Inflammatory macrophage treated with lipopolysaccharide for 1 hour (primary cell): ENCODE measurements at regions not wholly inside any gene's neighbourhood (a gene's known extent, or its start where the extent isn't known, plus 50 kb on each side); places are given as distances from the start of the nearest gene placed in this dataset.

Experiments used
- DNase-seq, 2 donors: peaks; one replicate each; pipeline ENCODE4 v3.0.0-alpha.2; 2020 to 2022

DNA sequence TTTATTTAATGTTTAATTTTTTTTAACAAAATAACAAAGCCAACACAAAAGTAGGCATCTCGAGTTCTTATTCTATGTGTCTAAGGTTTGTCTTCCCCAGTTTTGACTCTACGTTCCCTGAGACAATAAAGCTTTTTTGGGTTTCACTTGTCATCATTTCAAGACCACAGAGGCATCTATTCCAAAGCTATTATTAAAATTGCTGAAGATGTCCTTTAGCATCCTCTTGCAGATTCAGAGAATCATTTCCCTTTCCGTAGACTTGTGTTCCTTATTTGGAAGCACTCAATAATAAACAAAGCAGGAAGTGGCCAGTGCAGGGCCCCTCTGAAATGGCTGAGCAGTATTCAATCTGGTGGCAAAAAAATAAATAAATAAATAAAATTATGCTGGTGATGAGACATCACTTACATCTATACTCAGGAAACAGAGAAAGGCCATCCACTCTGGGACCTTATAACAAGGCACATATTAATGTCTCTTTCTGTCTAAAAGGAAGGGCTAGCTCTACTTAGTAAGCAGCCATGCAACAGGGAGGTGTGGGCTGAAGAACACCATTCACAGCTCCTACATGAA is 362.3 kb downstream of the WDR72 start:
- no peak for DNase-seq

DNA sequence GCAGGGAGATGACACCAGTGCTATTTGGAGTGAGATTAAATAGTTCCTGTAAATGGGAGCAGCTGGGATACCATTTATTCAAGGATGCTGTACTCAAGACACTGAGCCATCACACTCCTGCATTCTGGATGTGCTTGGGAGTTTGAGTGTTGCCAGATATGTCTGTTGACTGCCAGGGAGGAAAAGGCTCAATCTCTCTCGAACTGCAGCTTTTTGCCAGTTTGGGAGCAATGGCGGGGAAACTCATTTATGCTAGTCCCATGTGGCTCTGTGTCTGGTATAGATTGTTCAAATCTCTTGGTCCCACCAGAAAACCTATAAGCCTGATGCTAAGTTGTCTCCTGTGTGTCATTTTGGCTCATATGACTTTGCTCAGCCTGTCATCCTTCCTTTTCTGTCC is 363.6 kb downstream of the WDR72 start:
- no peak for DNase-seq

DNA sequence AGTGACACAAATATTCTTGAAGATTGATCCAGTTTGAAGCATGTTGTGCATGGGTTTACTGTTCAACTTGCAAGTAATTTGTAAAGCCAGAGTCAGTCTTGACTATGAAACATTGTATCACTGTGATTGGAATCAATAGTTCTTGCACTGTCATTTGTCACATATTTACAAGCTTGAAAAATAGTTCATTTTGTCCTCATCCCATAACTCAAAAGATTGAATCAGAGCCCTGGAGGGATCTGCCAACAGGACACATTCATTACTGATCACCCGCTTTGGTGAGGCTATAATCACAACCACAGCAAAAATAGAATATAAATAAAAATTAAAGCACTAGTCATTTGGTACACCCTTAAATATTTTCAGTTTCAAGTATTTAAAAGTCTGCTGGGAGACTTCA is 368.9 kb downstream of the WDR72 start:
- no peak for DNase-seq

DNA sequence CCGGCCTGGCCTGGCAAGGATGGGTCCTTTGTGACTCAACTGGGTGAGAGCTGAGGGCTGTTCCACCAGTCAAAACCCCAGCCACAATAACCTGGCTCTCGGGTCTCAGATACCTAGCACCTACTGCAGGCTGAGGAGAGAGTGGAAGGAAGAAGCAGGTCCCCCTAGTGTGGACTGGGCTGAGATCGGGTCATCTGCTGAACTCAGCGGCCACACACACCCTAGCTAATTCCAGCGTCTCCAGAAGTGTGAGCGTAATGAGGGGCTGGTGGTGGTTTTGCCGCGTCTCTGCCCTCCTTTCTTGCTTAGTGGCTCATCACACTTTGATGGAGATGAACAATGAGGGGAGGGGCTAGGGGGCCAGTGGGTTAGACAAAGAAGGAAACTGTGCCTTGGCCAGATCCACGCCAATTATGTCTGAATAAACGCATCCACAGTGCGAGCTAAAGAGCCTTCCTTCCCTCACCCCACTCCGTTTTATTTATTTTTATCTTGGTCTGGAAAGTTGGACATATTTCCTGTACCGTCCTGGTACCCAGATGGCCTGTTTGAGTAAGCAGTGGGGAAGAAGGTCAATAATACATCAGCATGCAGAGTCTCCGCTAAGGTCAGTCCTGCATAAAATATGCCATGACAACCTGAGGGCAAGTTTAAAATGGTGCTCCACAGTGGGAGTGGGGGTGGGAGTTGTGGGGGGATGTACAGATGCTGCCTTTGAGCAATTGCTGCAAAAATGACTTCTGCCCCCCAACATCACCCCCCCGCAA is 370.0 kb downstream of the WDR72 start:
- DNase-seq: no peak

- no peak for DNase-seq
Observed at GRCh38 chr15:53384417-53384816, 375.0 kb downstream of the WDR72 start.

DNA sequence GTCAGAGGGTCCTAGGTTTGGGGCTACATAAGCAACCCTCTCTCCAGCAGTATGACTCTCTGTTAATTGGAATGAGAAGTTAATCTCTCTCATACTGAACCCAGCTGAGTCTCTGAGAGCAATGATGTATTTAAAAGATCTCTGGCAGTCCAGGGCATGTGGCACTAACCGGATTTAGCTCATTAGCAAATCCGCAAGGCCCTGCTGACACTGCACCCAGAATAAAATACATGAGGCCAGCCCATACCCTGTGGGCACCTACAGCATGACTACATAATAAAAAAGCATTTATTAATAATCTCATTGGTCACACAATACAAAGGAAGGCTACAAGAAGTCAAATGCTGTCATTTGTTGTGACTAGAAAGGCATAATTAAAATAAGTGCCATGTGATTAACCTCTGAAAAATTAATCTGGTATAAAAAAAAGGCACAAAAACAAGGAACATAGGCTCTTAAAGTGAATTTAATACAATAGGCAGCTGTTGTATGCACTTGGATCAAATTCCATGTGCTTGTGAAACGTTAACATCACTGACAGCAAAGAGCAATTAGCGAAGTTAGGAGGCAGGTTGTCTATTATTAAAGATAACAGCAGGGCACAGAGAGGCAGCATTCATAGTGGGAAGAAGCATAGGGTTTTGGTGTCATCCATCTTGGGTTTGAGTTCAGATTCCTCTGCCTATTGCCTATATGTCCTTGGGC is 381.2 kb downstream of the WDR72 start:
- no peak for DNase-seq

- DNase-seq: no peak
Observed at GRCh38 chr15:53367740-53368139, 391.7 kb downstream of the WDR72 start.

DNA sequence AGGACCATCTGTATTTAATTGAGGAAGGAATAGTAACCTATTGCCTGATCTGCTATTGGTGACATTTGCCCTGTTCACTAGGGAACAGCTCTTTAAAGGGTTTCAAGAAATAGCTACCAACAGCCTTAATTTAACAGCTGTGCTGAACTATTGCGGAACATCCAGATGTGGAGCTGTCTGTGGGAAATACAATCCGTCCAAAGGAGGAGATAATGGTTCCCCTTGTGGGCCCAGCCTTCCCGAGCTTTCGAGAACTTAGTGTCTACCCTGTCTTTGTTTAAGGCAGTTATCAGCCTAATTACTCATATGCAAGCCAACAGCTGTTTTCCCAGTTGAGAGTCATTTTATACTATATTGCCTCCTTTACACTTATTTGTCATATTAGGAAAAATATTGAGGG is 398.6 kb downstream of the WDR72 start:
- no peak for DNase-seq

- no peak for DNase-seq
Observed at GRCh38 chr15:53359038-53359437, 400.4 kb downstream of the WDR72 start.

GRCh38 chr15:53354874-53355273 is 404.6 kb downstream of the WDR72 start:
- DNase-seq: no peak

DNA sequence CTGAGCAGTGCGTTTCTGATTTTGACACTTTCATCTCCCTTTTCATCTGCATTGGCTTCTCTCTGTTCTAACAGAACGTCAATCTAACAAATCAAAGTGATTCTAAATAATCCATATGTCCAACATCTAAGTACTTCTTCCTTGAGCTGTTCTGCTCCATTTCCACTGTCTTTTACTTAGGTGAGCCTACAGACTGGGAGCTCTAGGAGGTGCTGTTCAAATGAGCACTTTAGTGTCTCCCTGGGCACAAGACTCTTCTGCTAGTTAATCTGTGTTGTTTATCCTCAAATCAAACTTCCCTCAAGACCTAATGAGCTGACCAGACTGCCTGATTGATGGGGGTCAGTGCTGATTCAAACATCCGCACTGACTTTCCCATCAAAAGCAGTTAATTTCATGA is 408.1 kb downstream of the WDR72 start:
- DNase-seq: no peak

DNA sequence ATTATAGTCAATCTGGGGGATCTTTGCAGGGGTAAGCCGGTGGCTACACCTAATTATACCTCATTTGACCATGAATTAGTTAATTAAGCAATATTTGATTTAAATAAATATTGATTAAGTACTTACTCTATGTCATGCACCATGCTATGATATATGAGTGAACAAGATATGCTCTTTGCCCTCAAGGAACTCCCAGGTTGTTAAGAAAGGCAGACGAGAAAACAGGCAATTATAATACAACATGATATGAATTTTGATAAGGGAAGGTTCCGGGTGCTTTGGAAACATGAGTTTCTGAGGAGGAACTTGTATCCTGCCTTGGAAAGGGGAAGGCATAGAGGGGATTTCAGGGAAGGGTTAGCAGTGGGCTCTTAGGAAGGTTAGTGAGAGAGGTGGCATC is 412.9 kb downstream of the WDR72 start:
- no peak for DNase-seq

DNA sequence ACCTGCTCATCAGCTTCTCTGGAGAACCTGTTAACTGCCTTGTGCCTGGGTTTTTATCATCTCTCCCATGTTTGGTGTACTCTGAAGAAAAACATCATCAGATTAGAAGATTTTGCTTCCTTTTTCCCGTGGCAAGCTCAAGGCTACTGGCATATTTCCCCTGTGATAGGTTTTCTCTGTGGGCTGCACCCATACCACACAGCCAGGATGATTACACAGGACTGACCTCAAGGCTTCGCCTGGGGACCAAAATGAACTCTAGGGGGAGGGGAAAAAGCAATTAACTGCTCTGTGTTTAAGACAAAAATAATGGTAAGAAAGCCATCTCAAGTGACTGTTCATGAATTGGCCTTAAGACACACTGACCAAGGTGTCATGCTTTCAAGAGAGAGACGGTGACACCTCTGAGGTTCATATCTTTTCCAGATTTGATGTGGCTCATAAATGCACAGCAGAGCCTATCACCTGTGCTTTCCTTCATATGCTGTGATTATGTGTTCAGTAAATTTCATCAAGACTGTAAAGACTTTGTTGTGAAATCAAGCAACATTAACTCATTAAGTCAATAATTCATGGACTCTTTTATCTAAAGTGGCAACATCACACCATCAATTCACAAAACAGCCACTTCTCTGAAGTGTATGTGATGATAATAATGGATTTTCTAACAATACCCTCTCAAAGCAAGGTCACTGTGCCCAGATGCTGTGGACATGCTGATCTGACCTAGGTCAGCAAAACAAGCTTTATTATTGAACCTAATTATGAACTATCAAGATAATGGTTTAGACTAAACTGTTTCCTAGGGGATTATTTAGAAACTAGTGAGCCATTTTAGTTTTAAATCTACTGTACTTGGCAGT is 427.9 kb downstream of the WDR72 start:
- no peak for DNase-seq

- no peak for DNase-seq
Observed at GRCh38 chr15:53328341-53328740, 431.1 kb downstream of the WDR72 start.

DNA sequence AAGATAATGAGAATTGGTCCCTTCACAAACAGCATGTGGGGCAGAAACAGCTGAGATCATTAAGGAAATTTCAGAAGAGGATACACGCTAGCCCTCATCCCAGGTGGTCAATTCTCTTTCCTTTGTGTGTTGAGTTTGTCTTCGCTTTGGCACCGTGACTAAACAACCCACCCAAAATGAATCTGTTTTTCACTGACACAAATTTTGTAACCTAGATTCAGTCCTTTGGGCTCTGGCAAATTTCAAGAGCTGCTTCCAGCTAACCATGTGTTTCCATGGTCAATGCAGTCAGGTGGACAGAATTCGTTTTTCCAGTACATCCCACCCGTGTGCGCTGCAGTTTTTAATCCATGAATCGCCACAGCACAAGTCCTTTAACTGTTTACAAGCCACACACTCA is 435.4 kb downstream of the WDR72 start:
- no peak for DNase-seq

DNA sequence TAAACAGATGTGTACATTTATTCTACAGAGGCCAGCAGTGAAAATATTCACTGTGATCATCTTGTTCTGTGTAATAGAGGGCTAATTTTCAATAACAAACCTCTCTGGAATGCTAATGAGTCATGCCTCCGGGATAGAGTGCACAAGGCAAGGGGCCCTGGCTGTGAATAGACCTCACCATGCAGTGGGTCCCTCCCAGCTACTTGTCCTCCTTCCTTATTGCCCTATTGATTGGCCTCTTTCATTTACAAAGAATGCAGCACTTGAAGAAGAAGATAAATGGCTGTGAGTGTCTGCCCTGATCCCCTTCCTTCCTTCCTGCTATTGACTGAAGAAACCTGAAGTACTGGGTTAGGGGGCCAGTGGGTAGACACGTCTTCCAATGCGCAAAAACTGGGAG is 436.3 kb downstream of the WDR72 start:
- DNase-seq: no peak

DNA sequence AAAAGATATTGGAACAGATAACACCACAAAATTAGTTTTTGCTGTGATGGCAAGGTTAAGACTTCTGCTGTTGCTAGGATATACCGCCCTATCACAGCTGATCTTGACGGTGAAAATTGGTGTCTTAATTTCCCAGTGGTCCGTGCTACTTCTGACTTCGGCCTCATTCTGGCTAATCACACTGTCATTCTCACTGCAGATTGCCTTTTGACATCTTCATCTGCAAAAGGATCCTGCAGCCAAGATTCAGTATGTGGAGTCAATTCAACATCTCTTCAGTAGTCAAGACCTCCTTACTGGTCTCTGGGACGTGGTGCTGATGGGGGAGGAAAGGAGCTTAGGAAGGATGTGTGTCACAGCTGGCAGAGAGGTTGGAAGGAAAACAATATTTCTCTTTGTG is 438.6 kb downstream of the WDR72 start:
- no peak for DNase-seq

DNA sequence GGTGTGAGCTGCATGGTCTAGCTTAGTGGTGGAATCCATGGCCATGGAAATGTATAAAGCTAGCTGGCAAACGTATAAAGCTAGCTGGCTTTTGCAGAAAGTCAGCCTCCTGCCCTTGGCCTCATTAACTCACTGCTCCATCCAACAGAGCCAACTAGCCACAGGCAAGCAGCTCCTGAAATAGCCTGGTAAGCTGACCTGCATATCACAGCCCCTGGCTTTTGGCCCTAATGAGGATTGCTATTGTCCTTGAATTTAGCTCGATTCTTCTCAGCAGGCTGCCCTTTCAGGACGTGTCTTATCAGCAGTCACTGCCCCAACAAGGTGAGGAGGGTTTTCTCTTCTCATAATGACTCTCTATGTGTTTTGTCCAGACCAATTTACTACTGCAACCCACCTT is 446.8 kb downstream of the WDR72 start:
- no peak for DNase-seq

DNA sequence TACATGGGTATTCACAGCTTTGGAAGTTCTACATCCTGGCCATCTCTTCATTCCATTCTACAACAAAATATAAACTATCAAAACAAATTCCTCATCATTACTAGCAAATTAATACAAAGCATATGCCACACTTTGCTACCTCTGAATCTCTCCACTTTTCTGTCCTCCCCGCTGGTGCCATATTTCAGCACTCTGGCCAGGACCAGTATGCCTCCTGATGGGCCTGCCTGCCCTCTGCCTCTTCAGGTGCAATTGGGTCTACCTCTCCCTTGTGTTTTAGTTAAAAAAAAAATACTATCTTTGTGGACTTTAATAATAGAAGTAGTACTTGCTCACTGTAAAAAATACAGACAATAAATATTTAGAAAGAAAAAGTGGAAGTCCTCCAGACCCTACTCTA is 448.8 kb downstream of the WDR72 start:
- no peak for DNase-seq

- DNase-seq: no peak
Observed at GRCh38 chr15:53307952-53308624, 451.4 kb downstream of the WDR72 start.

DNA sequence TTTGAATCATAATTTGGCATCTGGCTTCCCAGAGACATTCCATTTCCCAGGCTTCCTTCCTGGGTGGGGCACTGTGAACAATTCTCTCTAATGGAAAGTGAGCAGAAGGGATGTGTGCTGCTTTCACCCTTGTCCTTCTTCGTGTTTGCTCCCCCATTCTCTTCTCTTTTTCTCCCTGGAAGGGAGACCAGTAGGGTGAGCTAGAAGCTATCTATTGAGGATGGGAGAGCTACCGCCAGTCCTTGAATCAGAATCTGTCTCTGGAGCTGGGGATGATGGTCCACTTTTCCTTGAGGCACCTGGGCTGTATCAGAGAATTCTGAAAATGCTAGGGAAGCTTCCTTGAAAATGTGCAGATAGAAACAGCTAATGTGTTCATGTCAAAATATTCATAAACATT is 453.9 kb downstream of the WDR72 start:
- DNase-seq: no peak

DNA sequence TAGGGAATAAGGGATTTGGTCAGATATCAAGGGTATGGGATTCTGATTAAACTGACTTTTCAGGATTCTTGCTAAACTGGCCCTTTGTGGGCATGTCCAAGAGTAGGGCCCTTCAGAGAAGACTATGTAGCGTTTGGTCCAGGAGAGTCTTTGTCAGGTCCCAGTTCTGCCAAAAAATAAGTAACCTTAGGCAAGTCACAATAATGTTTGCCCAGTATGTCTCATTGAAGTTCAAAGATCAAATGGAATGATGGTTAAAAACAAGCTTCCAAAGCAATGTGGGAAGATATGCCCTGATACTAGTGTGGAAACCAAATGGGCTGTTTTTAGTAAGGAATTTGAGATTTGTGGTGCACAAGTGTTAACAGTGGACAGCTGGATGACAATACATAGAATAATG is 454.4 kb downstream of the WDR72 start:
- no peak for DNase-seq

DNA sequence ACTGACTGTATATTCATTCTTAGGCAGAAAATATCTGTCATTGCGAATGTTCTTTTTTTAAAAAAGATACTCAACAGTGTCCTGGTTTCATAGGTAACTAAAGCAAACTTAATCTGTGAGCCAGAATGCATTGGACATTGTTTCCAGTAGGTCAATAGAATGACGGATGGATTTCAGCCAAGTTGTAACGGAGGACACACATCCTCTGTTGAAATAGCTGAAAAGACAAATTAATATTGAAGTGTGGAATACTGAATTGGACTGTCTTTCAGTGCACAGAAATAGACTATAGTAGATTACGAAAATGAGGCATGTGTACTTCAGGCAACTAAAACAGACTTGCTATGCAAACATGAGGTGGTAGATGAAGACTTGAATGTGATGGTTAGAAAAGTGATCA is 461.6 kb downstream of the WDR72 start:
- DNase-seq: no peak
